Neural crest cell (in vitro differentiated cells): ENCODE measurements at regions not wholly inside any gene's neighbourhood (a gene's known extent, or its start where the extent isn't known, plus 50 kb on each side); places are given as distances from the start of the nearest gene placed in this dataset.

Experiments
- DNase-seq: peaks from one replicate; pipeline ENCODE4 v3.0.0; 2021; ENCODE audit warnings: low read depth, mixed read lengths, low spot score
- H3K27ac Mint-ChIP-seq: one replicate; pipeline ENCODE4 v1.8.0; 2021; ENCODE audit warnings: mild to moderate bottlenecking, mixed read lengths; ENCODE audit not compliant: unreplicated experiment
- H3K27me3 Mint-ChIP-seq: 2 replicates; pipeline ENCODE4 v1.8.0; 2021; ENCODE audit warnings: low read depth, mild to moderate bottlenecking, mixed read lengths
- H3K36me3 Mint-ChIP-seq: 2 replicates; pipeline ENCODE4 v1.8.0; 2021; ENCODE audit warnings: low read depth, mild to moderate bottlenecking, mixed read lengths
- H3K4me1 Mint-ChIP-seq: 2 replicates; pipeline ENCODE4 v1.8.0; 2021; ENCODE audit warnings: mixed read lengths
- H3K4me3 Mint-ChIP-seq: one replicate; pipeline ENCODE4 v1.8.0; 2021; ENCODE audit warnings: mild to moderate bottlenecking, mixed read lengths
- H3K9me3 Mint-ChIP-seq: 2 replicates; pipeline ENCODE4 v1.8.0; 2021; ENCODE audit warnings: mixed read lengths
- CTCF ChIP-seq: fragments of 200-600 bp; sonication (generic); conservative IDR thresholded peaks from 2 replicates; pipeline ENCODE4 v1.5.0; 2021; ENCODE audit warnings: antibody characterized with exemption, mild to moderate bottlenecking

- no peak for TF ChIP-seq CTCF
- no peak for DNase-seq
- Mint-ChIP-seq H3K27ac (no peak overlapping the region), H3K27me3 (no peaks in the 10 kb centered on the region), H3K4me1 (peaks cover 11% of the 10 kb centered on the region), H3K36me3 (peaks cover 3% of the 10 kb centered on the region), H3K4me3 (no peak overlapping the region), H3K9me3 (peaks cover 14% of the 10 kb centered on the region)
Measured at GRCh38 chr20:40144581-40144980, 544.5 kb downstream of the MAFB start.

GRCh38 chr20:40134176-40134575 lies 554.9 kb downstream of the MAFB start:
- H3K36me3 Mint-ChIP-seq, result peaks cover 2% of the 10 kb centered on the region
- H3K4me3 Mint-ChIP-seq, result no peak overlapping the region
- H3K27ac Mint-ChIP-seq, result no peak overlapping the region
- H3K4me1 Mint-ChIP-seq, result peaks cover 15% of the 10 kb centered on the region
- no peak for DNase-seq
- no peaks in the 10 kb centered on the region for H3K27me3 Mint-ChIP-seq
- H3K9me3 Mint-ChIP-seq, result peaks cover 5% of the 10 kb centered on the region
- TF ChIP-seq CTCF, result no peak

GRCh38 chr20:40120827-40121226 lies 568.2 kb downstream of the MAFB start:
- Mint-ChIP-seq H3K36me3 (no peaks in the 10 kb centered on the region), H3K27ac (no peak overlapping the region)

GRCh38 chr20:40111282-40111681 lies 577.8 kb downstream of the MAFB start:
- Mint-ChIP-seq H3K9me3 (no peaks in the 10 kb centered on the region), H3K27me3 (no peaks in the 10 kb centered on the region), H3K36me3 (no peaks in the 10 kb centered on the region), H3K4me3 (no peak overlapping the region), H3K27ac (no peak overlapping the region), H3K4me1 (peaks cover 10% of the 10 kb centered on the region)
- no peak for DNase-seq
- TF ChIP-seq CTCF, result no peak

More at GRCh38 chr20:40120827-40121226, 568.2 kb downstream of the MAFB start:
- H3K4me1 Mint-ChIP-seq, result no peaks in the 10 kb centered on the region
- no peak overlapping the region for H3K4me3 Mint-ChIP-seq
- peaks cover 8% of the 10 kb centered on the region for H3K27me3 Mint-ChIP-seq
- no peaks in the 10 kb centered on the region for H3K9me3 Mint-ChIP-seq
- DNase-seq, result no peak
- no peak for TF ChIP-seq CTCF

DNA sequence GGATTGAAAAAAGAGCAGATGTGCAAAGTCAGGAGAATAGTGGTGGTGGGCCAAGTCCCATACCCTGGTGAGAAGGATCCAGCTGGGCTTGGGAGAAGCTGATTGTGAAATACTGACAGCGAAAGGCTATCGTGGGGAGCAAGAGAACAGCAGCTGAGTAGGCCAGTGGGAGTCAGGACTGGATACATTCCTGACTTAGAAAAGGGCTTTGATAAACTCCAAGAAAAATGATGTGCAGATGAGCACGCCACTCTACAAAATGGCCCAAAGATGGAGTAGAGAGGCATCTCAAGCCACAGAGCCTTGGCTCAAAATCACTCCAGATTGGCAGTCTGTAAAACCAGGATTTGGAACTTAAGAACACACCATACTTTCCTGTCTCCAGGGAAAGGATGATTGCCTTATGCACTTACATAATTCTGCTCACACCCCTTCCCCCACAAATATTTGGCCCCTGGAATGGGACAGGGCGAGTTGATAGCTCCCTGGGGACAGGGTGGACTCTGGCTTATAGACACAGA lies 578.7 kb downstream of the MAFB start:
- Mint-ChIP-seq H3K4me3 (no peak overlapping the region), H3K27ac (no peak overlapping the region), H3K4me1 (peaks cover 10% of the 10 kb centered on the region), H3K36me3 (no peaks in the 10 kb centered on the region), H3K27me3 (no peaks in the 10 kb centered on the region), H3K9me3 (no peaks in the 10 kb centered on the region)
- DNase-seq, result no peak
- TF ChIP-seq CTCF, result no peak

GRCh38 chr20:40109136-40109535 lies 579.9 kb downstream of the MAFB start:
- Mint-ChIP-seq H3K9me3 (no peaks in the 10 kb centered on the region), H3K4me1 (peaks cover 4% of the 10 kb centered on the region), H3K36me3 (no peaks in the 10 kb centered on the region), H3K4me3 (no peak overlapping the region), H3K27me3 (no peaks in the 10 kb centered on the region), H3K27ac (no peak overlapping the region)
- no peak for TF ChIP-seq CTCF
- DNase-seq, result no peak
